ENCODE measurements at regions not wholly inside any gene's neighbourhood (a gene's known extent, or its start where the extent isn't known, plus 50 kb on each side); places are given as distances from the start of the nearest gene placed in this dataset.

DNA sequence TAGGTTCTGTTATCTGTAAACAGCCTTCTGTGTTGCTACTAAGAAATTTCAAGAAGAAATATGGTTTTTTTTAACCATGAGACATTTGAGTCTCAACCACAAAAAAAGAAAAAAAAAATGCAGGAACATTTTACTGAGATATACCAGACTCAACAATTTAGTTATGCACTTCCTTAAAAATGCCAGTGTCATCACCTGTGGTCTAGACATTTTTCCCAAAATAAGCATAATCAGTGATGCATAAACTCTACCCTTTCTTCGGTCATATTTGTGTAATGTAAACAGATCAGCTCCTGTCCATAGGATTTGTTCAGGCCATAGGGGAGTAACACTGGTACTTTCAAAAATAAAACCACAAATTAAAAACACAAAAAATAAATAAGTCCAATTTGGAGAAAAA, 122.6 kb upstream of the TNFSF4 start:
- Histone ChIP-seq H2AFZ (ENCODE audit: low read depth, low read length, poor library complexity, severe bottlenecking) (no peak overlapping the region), H3K9me2 (ENCODE audit: insufficient read depth) (no peaks in the 10 kb centered on the region), H3K4me3 (replicated peaks in 1 of 2; ENCODE audit: low read depth in 1 of 2, low read length in 2 of 2) (no peak overlapping the region), H3K9ac (ENCODE audit: low read length) (no peak overlapping the region), H3K79me2 (ENCODE audit: insufficient read depth, low read length) (no peaks in the 10 kb centered on the region), H3K9me3 (ENCODE audit: control insufficient read depth in 1 of 2, insufficient read depth in 1 of 2, low read depth in 1 of 2, low read length in 2 of 2) (no peaks in the 10 kb centered on the region), H3K36me3 (ENCODE audit: control insufficient read depth in 1 of 2, insufficient read depth in 2 of 2, low read length in 2 of 2) (no peaks in the 10 kb centered on the region), H3K4me2 (ENCODE audit: low read length) (peak overlapping the region; percentile 61), H3K27me3 (ENCODE audit: insufficient read depth, low read length) (no peaks in the 10 kb centered on the region), H4K20me1 (ENCODE audit: insufficient read depth) (no peaks in the 10 kb centered on the region), H3K27ac (ENCODE audit: low read depth, low read length) (no peak overlapping the region), H3K4me1 (ENCODE audit: control insufficient read depth in 1 of 2, insufficient read depth in 2 of 2, low read length in 2 of 2) (peaks cover 5 to 23% of the 10 kb centered on the region in 2 experiments)
- CTCF ChIA-PET, result no interaction called here
- RAD21 ChIA-PET (ENCODE audit: low non-redundant PET in 1 of 2, low total read pairs in 2 of 2, uncharacterized antibody in 2 of 2, unreplicated experiment in 2 of 2), result no interaction called here
- TF ChIP-seq TCF7L2 (IDR thresholded peaks at IDR 0.05; ENCODE audit: borderline replicate concordance, extremely low read depth, insufficient read depth, insufficient read length), result no peak
- TF ChIP-seq ZFX (IDR thresholded peaks at IDR 0.05), result no peak
- TF ChIP-seq SRF (IDR thresholded peaks at IDR 0.05; ENCODE audit: low read depth), result no peak
- no peak for TF ChIP-seq CBX3 (IDR thresholded peaks at IDR 0.05; ENCODE audit: low read depth)
- no peak for TF ChIP-seq SIN3A (IDR thresholded peaks at IDR 0.05; ENCODE audit: low read depth)
- no peak for TF ChIP-seq ELF1 (IDR thresholded peaks at IDR 0.05; ENCODE audit: borderline replicate concordance, low read depth)
- TF ChIP-seq, protein P1, sequence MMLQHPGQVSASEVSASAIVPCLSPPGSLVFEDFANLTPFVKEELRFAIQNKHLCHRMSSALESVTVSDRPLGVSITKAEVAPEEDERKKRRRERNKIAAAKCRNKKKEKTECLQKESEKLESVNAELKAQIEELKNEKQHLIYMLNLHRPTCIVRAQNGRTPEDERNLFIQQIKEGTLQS (IDR thresholded peaks at IDR 0.05), result no peak
- TF ChIP-seq, protein P2, sequence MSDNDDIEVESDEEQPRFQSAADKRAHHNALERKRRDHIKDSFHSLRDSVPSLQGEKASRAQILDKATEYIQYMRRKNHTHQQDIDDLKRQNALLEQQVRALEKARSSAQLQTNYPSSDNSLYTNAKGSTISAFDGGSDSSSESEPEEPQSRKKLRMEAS (IDR thresholded peaks at IDR 0.05), result no peak
- no peak for TF ChIP-seq CEBPB (IDR thresholded peaks at IDR 0.05; ENCODE audit: low read depth)
- TF ChIP-seq, protein P3, sequence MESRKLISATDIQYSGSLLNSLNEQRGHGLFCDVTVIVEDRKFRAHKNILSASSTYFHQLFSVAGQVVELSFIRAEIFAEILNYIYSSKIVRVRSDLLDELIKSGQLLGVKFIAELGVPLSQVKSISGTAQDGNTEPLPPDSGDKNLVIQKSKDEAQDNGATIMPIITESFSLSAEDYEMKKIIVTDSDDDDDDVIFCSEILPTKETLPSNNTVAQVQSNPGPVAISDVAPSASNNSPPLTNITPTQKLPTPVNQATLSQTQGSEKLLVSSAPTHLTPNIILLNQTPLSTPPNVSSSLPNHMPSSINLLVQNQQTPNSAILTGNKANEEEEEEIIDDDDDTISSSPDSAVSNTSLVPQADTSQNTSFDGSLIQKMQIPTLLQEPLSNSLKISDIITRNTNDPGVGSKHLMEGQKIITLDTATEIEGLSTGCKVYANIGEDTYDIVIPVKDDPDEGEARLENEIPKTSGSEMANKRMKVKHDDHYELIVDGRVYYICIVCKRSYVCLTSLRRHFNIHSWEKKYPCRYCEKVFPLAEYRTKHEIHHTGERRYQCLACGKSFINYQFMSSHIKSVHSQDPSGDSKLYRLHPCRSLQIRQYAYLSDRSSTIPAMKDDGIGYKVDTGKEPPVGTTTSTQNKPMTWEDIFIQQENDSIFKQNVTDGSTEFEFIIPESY (IDR thresholded peaks at IDR 0.05; ENCODE audit: extremely low read depth, insufficient replicate concordance, low read length), result no peak
- no peak for TF ChIP-seq SP1 (IDR thresholded peaks at IDR 0.05; ENCODE audit: low read depth)
- no peak for TF ChIP-seq ZNF274 (IDR thresholded peaks at IDR 0.05; ENCODE audit: low read depth, low read length)
- TF ChIP-seq YY1 (IDR thresholded peaks at IDR 0.05; ENCODE audit: extremely low read depth, insufficient replicate concordance, low read depth, low read length), result no peak
- TF ChIP-seq EZH2 (IDR thresholded peaks at IDR 0.05), result no peak
- TF ChIP-seq, protein P4, sequence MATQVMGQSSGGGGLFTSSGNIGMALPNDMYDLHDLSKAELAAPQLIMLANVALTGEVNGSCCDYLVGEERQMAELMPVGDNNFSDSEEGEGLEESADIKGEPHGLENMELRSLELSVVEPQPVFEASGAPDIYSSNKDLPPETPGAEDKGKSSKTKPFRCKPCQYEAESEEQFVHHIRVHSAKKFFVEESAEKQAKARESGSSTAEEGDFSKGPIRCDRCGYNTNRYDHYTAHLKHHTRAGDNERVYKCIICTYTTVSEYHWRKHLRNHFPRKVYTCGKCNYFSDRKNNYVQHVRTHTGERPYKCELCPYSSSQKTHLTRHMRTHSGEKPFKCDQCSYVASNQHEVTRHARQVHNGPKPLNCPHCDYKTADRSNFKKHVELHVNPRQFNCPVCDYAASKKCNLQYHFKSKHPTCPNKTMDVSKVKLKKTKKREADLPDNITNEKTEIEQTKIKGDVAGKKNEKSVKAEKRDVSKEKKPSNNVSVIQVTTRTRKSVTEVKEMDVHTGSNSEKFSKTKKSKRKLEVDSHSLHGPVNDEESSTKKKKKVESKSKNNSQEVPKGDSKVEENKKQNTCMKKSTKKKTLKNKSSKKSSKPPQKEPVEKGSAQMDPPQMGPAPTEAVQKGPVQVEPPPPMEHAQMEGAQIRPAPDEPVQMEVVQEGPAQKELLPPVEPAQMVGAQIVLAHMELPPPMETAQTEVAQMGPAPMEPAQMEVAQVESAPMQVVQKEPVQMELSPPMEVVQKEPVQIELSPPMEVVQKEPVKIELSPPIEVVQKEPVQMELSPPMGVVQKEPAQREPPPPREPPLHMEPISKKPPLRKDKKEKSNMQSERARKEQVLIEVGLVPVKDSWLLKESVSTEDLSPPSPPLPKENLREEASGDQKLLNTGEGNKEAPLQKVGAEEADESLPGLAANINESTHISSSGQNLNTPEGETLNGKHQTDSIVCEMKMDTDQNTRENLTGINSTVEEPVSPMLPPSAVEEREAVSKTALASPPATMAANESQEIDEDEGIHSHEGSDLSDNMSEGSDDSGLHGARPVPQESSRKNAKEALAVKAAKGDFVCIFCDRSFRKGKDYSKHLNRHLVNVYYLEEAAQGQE (IDR thresholded peaks at IDR 0.05; ENCODE audit: low read depth), result no peak
- TF ChIP-seq EZH2phosphoT487 (IDR thresholded peaks at IDR 0.05; ENCODE audit: borderline replicate concordance), result no peak
- TF ChIP-seq POLR2A (IDR thresholded peaks at IDR 0.05; ENCODE audit: borderline replicate concordance, extremely low read depth, insufficient read depth, insufficient read length), result no peak
- no peak for TF ChIP-seq RAD21 (IDR thresholded peaks at IDR 0.05; ENCODE audit: low read depth)
- TF ChIP-seq POLR2AphosphoS5 (IDR thresholded peaks at IDR 0.05; ENCODE audit: low read depth, low read length), result no peak
- TF ChIP-seq, protein P5, sequence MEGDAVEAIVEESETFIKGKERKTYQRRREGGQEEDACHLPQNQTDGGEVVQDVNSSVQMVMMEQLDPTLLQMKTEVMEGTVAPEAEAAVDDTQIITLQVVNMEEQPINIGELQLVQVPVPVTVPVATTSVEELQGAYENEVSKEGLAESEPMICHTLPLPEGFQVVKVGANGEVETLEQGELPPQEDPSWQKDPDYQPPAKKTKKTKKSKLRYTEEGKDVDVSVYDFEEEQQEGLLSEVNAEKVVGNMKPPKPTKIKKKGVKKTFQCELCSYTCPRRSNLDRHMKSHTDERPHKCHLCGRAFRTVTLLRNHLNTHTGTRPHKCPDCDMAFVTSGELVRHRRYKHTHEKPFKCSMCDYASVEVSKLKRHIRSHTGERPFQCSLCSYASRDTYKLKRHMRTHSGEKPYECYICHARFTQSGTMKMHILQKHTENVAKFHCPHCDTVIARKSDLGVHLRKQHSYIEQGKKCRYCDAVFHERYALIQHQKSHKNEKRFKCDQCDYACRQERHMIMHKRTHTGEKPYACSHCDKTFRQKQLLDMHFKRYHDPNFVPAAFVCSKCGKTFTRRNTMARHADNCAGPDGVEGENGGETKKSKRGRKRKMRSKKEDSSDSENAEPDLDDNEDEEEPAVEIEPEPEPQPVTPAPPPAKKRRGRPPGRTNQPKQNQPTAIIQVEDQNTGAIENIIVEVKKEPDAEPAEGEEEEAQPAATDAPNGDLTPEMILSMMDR (IDR thresholded peaks at IDR 0.05 in 2 of 3, conservative IDR thresholded peaks at IDR 0.05 in 1 of 3; ENCODE audit: borderline replicate concordance in 1 of 3, insufficient read depth in 1 of 3, low read depth in 2 of 3, low read length in 2 of 3), result no peak
- intact Hi-C loops (cut with micrococcal nuclease), result no loop called here
- POLR2A ChIA-PET, result no interaction called here
- DNase-seq (ENCODE audit: low read depth, low spot score) (no peak), ATAC-seq (no peak)
- BruUV-seq (replicated peaks), result no TSS peak
